DMS79 (cell line): ENCODE measurements at regions not wholly inside any gene's neighbourhood (a gene's known extent, or its start where the extent isn't known, plus 50 kb on each side); places are given as distances from the start of the nearest gene placed in this dataset.
"Not testable (repeated sequence)": the region's sequence is repeated elsewhere in the genome, so short reads cannot be mapped to it uniquely, and the experiment has no call there.

Experiments
- DNase-seq: peaks from one replicate; lab custom pipeline; 2025; lab: John Stamatoyannopoulos, UW

GRCh38 chr2:235219048-235219447 lies 267.2 kb downstream of the SH3BP4 start:
- DNase-seq: no peak

GRCh38 chr2:235220331-235220730 lies 268.5 kb downstream of the SH3BP4 start:
- DNase-seq: no peak

DNA sequence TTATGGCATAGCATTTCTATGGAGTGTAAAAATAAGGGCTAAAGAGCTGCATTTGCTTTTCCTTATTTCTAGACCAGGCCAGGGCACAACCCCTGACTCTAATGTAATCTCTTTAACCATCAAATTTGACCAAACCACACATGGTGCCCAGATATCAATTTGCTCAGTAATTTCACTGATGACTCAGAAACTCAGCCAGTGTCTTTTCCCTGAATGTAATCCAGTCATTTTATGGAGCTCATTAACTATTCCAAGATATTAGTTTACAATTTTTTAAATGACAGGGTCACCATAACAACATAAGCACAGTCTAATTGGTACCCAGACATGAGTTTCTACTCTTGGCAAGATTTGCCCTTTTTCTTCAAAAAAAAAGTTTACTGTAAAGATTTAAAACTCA lies 270.8 kb upstream of the AGAP1 start:
- no peak for DNase-seq

- DNase-seq: no peak
Observed at GRCh38 chr2:235224410-235224809, 269.4 kb upstream of the AGAP1 start.

DNA sequence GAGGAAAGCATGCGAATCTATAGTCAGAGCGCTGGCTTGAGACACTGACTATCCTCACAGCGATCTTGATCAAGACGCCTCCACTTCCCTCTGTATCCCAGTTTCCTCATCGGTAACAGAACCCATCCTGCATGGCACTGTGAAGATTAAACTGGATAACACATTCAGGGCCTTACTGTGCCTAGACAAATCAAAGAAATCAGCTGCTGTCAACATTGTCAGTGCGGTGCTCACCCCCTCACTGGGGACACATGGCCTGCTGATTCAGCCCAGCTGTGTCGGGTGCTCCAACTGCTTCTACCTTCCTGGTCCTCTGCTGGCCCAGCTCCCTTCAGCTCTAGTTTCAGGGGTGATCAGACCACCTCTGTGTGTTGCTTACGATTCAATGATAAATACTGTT lies 268.6 kb upstream of the AGAP1 start:
- DNase-seq: no peak

DNA sequence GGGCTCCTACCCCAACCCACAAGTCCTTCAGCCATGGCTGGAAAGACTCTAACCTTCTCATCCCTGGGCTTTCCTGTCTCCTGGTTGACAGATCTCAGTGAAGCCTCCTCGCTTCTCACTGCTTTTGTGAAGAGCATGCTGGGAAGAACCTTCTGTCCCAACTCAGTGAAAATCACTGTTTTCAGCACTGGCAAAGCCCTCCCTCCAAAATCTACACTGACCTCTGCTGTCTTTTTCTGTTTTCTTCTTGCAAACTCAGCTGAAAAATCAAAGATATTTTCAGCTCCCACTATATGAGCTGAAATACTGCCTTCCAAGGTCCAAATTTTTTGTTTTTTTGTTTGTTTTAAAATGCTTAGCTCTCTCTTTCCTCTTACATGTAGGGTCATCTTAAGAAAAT lies 266.3 kb upstream of the AGAP1 start:
- DNase-seq: no peak

- DNase-seq: not testable (repeated sequence)
Observed at GRCh38 chr2:235228422-235228821, 265.4 kb upstream of the AGAP1 start.

GRCh38 chr2:235229236-235229635 lies 264.6 kb upstream of the AGAP1 start:
- peak; percentile 63 for DNase-seq

GRCh38 chr2:235230821-235231601 lies 262.8 kb upstream of the AGAP1 start:
- DNase-seq: peak; percentile 47

- DNase-seq: no peak
Observed at GRCh38 chr2:235232449-235233433, 261.1 kb upstream of the AGAP1 start.

GRCh38 chr2:235234736-235235135 lies 259.1 kb upstream of the AGAP1 start:
- no peak for DNase-seq

- DNase-seq: no peak
Observed at GRCh38 chr2:235235977-235236767, 257.7 kb upstream of the AGAP1 start.

DNA sequence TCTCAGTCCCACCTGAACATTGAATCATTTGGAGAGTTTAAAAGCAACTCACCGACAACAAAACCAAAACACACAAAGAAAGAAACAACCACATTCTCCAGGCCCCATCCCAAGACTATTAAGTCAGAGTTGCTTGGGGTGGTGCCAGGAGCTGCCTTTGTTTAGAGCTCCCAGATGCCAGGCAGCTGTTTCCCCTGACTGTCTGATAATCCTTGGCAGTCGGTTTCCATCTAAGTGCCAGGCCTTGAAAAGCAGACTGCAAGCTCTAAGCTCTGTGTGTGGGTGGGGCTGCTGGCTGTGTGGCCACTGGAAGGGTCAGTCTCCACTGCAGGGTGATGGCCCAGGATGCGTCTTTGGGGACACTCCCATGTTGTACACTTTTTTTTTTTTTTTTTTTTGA lies 255.3 kb upstream of the AGAP1 start:
- peak; percentile 51 for DNase-seq

DNA sequence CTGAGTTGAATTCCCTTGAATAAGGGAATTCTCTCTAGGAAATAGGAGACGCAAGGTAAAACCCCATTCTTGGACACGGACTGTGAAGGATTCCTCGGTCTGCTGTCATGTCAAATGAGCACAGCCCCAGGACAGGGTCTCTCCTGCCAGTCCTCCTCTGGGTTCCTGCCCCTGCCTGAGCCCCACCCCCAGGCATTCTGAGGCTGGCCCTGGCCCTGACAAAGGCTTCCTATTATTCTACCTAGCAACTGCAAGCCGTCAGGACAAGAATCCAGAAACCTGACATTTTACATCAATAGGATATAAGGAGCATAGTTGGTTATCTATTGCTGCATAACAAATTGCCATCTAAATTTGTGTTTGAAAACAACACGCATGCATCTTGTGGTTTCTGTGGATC lies 253.3 kb upstream of the AGAP1 start:
- DNase-seq: no peak

GRCh38 chr2:235244255-235245220 lies 249.3 kb upstream of the AGAP1 start:
- DNase-seq: peak; percentile 48

GRCh38 chr2:235247001-235247400 lies 246.8 kb upstream of the AGAP1 start:
- no peak for DNase-seq

GRCh38 chr2:235255693-235256092 lies 238.2 kb upstream of the AGAP1 start:
- no peak for DNase-seq

DNA sequence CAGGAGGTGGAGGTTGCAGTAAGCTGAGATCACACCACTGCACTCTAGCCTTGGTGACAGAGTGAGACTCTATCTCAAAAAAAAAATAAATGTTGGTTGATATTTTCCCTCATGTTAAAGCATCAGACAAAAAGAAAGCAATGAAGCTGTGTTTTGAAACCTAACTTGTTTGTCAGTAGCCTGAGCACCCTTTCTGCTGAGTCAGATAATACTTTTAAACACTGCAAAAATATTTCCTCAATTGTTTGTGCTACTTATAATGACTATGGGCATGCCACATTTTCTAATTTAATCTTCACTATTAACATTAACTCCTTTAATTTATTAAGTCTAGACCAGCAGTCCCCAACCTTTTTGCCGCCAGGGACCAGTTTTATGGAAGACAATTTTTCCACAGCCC lies 236.3 kb upstream of the AGAP1 start:
- DNase-seq: no peak

DNA sequence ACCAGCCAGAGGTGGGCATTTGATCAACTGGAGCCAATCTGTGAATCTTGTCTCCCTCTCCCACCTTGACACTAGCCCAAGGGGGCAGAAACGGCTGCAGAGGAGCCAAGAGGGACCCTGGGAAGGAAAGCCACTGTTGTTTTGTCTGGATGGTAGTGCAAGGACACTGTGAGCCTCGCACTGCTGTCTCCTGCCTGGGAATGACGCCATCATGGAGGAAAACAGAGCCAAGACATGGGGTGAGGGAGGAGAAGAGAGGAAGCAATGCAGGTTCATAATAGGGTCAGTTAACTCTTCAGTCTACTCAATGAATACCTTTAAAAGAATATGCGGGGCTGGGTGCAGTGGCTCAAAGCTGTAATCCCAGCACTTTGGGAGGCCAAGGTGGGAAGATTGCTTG lies 231.1 kb upstream of the AGAP1 start:
- DNase-seq: no peak

DNA sequence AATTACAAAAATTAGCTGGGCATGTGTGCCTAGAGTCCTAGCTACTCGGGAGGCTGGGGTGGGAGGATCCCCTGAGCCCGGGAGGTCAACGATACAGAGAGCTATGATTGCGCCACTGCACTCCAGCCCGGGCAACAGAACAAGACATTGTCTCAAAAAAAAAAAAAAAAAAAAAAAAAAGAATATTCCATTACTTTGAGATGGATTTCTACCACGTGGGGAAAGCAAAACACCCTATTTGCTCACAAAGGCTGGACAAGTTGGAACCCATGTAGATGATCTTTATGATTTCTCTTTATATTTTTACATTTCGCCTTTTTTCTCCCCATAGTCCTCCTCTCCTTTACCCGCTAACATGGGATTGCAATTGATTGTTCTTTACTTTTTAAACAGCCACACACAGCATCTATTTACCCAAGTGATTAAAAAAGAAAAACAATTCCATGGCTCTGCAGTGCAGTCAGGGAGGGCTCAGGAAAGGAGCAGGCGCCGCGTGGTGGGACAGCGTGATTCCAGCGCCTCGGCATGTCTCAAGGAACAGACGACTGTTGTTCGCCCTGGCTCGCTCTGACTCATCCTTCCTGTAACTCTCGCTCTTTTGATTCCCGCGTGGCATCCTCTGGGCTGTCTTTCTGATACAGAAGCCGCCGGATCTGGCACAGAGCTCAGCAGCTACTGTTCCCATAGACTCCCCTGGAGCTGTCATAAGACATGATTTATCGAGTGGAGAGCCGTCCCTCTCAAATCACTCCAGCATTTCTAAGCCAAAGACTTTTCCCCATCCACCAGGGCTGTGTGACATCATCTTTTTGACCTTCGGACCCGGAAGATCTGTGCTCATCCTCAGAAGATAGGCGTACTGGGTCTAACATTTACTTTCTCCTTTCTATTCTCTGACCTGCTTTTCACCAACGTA lies 230.4 kb upstream of the AGAP1 start:
- no peak for DNase-seq
